H1 (cell line): ENCODE measurements at regions not wholly inside any gene's neighbourhood (a gene's known extent, or its start where the extent isn't known, plus 50 kb on each side); places are given as distances from the start of the nearest gene placed in this dataset.

Experiments
- CTCF ChIA-PET: fragments of 300-600 bp; sonication (Branson Sonifier 250); formaldehyde crosslinking; loops from one replicate; lab custom pipeline; 2021; ENCODE audit not compliant: partially characterized antibody; lab: Charles Lee
- POLR2A ChIA-PET: fragments of 300-600 bp; sonication (Branson Sonifier 250); formaldehyde crosslinking; loops from one replicate; lab custom pipeline; 2021; ENCODE audit warnings: inconsistent platforms; ENCODE audit not compliant: partially characterized antibody; lab: Charles Lee
- DNase-seq, 2 experiments: peaks; one replicate each; pipeline versions ENCODE4 v3.0.0 to v3.0.0-alpha.2; 2010 to 2022; ENCODE audit warnings: low spot score in 2 of 2, low read depth in 1 of 2, mixed read lengths in 1 of 2
- FAIRE-seq: peaks from 2 replicates; lab custom pipeline; 2011; peaks lifted over from hg19 to GRCh38; lab: Jason Lieb, UNC
- H2AFZ ChIP-seq: 2 replicates; pipeline ENCODE4 v1.8.1; 2012; ENCODE audit warnings: low read length, inconsistent platforms
- H2AK5ac ChIP-seq: 2 replicates; pipeline ENCODE4 v1.6.1; 2013; ENCODE audit warnings: low read depth, low read length
- H2BK120ac ChIP-seq: replicated peaks from 2 replicates; pipeline ENCODE3; 2013; ENCODE audit warnings: low read depth, low read length, inconsistent platforms
- H2BK12ac ChIP-seq: 2 replicates; pipeline ENCODE4 v1.6.1; 2013; ENCODE audit warnings: low read depth, low read length
- H2BK15ac ChIP-seq: 2 replicates; pipeline ENCODE4 v1.6.1; 2013; ENCODE audit warnings: low read length
- H2BK20ac ChIP-seq: 2 replicates; pipeline ENCODE4 v1.6.1; 2013; ENCODE audit warnings: low read length
- H2BK5ac ChIP-seq: 2 replicates; pipeline ENCODE4 v1.6.1; 2013; ENCODE audit warnings: low read depth, low read length
- H3K14ac ChIP-seq: 2 replicates; pipeline ENCODE4 v1.6.1; 2013; ENCODE audit warnings: inconsistent platforms; ENCODE audit not compliant: insufficient read length
- H3K18ac ChIP-seq: 2 replicates; pipeline ENCODE4 v1.6.1; 2013; ENCODE audit warnings: low read length; ENCODE audit errors: extremely low read depth
- H3K23ac ChIP-seq: 2 replicates; pipeline ENCODE4 v1.6.1; 2013; ENCODE audit warnings: inconsistent platforms; ENCODE audit not compliant: insufficient read length
- H3K23me2 ChIP-seq: 2 replicates; pipeline ENCODE4 v1.6.1; 2013; ENCODE audit warnings: low read depth, low read length
- H3K27ac ChIP-seq: 2 replicates; pipeline ENCODE4 v1.6.1; 2011; ENCODE audit warnings: low read depth, low read length, inconsistent platforms
- H3K27me3 ChIP-seq, 4 experiments: replicated peaks in 1 of 4; 1 replicate in 1 of 4; 2 replicates in 3 of 4; pipeline versions ENCODE4 v1.6.1 to v1.8.1; 2011 to 2013; ENCODE audit warnings: low read length in 3 of 4, mild to moderate bottlenecking in 3 of 4, inconsistent platforms in 2 of 4, mixed read lengths in 2 of 4, moderate library complexity in 1 of 4; ENCODE audit not compliant: control insufficient read depth in 3 of 4, insufficient read depth in 3 of 4; ENCODE audit errors: extremely low read depth in 1 of 4
- H3K36me3 ChIP-seq, 4 experiments: 2 replicates each; pipeline versions ENCODE4 v1.6.1 to v1.8.1; 2011 to 2013; ENCODE audit warnings: mild to moderate bottlenecking in 4 of 4, low read length in 3 of 4, moderate library complexity in 2 of 4, control low read depth in 1 of 4, inconsistent platforms in 1 of 4; ENCODE audit not compliant: insufficient read depth in 4 of 4, control insufficient read depth in 2 of 4
- H3K4ac ChIP-seq: replicated peaks from 2 replicates; pipeline ENCODE3; 2013; ENCODE audit warnings: low read length, low read depth, mixed read lengths, inconsistent platforms; ENCODE audit not compliant: insufficient read length
- H3K4me1 ChIP-seq, 4 experiments: replicated peaks in 1 of 4; 1 replicate in 1 of 4; 2 replicates in 3 of 4; pipeline versions ENCODE4 v1.6.1 to v1.8.1; 2011 to 2013; ENCODE audit warnings: low read length in 3 of 4, inconsistent platforms in 2 of 4, mixed read lengths in 1 of 4; ENCODE audit not compliant: insufficient read depth in 4 of 4, control insufficient read depth in 3 of 4
- H3K4me2 ChIP-seq, 2 experiments: 2 replicates each; pipeline versions ENCODE4 v1.6.1 to v1.8.1; 2011 to 2013; ENCODE audit warnings: low read depth in 2 of 2, low read length in 2 of 2, control low read depth in 1 of 2, inconsistent platforms in 1 of 2, mild to moderate bottlenecking in 1 of 2; ENCODE audit not compliant: insufficient read depth in 1 of 2
- H3K4me3 ChIP-seq, 4 experiments: fragments of 200-600, 300-600 bp in 1 of 4; sonication (generic), shearing (Covaris generic), sonication (Bioruptor Twin) in 1 of 4; 2 replicates each; pipeline versions ENCODE4 v1.5.1 to v1.8.1; 2011 to 2016; ENCODE audit warnings: low read length in 4 of 4, low read depth in 3 of 4, control low read depth in 2 of 4, inconsistent platforms in 2 of 4, mild to moderate bottlenecking in 2 of 4, mixed read lengths in 1 of 4, moderate library complexity in 1 of 4; ENCODE audit not compliant: insufficient read depth in 2 of 4; ENCODE audit errors: extremely low read depth in 1 of 4
- H3K56ac ChIP-seq: replicated peaks from 2 replicates; pipeline ENCODE3; 2013; ENCODE audit warnings: low read depth, mild to moderate bottlenecking, mixed read lengths, low read length, inconsistent platforms; ENCODE audit not compliant: insufficient read length
- H3K79me1 ChIP-seq: 2 replicates; pipeline ENCODE4 v1.6.1; 2013; ENCODE audit warnings: low read depth, low read length, control low read depth
- H3K79me2 ChIP-seq, 2 experiments: 2 replicates each; pipeline versions ENCODE4 v1.6.1 to v1.8.1; 2012 to 2013; ENCODE audit warnings: low read length in 2 of 2, mild to moderate bottlenecking in 2 of 2, inconsistent platforms in 1 of 2; ENCODE audit not compliant: insufficient read depth in 2 of 2, control insufficient read depth in 1 of 2
- H3K9ac ChIP-seq, 4 experiments: replicated peaks in 1 of 4; 1 replicate in 1 of 4; 2 replicates in 3 of 4; pipeline versions ENCODE4 v1.6.1 to v1.8.1; 2011 to 2013; ENCODE audit warnings: low read depth in 3 of 4, low read length in 3 of 4, control low read depth in 2 of 4, mild to moderate bottlenecking in 2 of 4, moderate library complexity in 2 of 4, inconsistent platforms in 1 of 4; ENCODE audit errors: extremely low read depth in 1 of 4
- H3K9me3 ChIP-seq, 2 experiments: 2 replicates each; pipeline versions ENCODE4 v1.6.1 to v1.8.1; 2012 to 2013; ENCODE audit warnings: mild to moderate bottlenecking in 2 of 2, moderate library complexity in 2 of 2, control low read depth in 1 of 2, inconsistent platforms in 1 of 2, low read depth in 1 of 2, low read length in 1 of 2, mixed read lengths in 1 of 2; ENCODE audit not compliant: insufficient read depth in 2 of 2
- H4K20me1 ChIP-seq, 2 experiments: replicated peaks in 1 of 2; 2 replicates each; pipeline versions ENCODE3 to v1.8.1; 2011 to 2013; ENCODE audit warnings: inconsistent platforms in 2 of 2, low read length in 2 of 2, mild to moderate bottlenecking in 1 of 2; ENCODE audit not compliant: insufficient read depth in 2 of 2, control insufficient read depth in 1 of 2
- H4K5ac ChIP-seq: 2 replicates; pipeline ENCODE4 v1.6.1; 2013; ENCODE audit warnings: low read length, low read depth, mixed read lengths, inconsistent platforms; ENCODE audit not compliant: insufficient read length
- H4K8ac ChIP-seq: 2 replicates; pipeline ENCODE4 v1.8.0; 2013; ENCODE audit warnings: mild to moderate bottlenecking, moderate library complexity, low read length, inconsistent platforms; ENCODE audit not compliant: insufficient read depth; ENCODE audit errors: extremely low read depth
- H4K91ac ChIP-seq: replicated peaks from 2 replicates; pipeline ENCODE3; 2013; ENCODE audit warnings: low read length, mixed read lengths, inconsistent platforms; ENCODE audit not compliant: insufficient read length
- CBX5 ChIP-seq: fragments of 300-800, 300-1000 bp; sonication (generic); IDR thresholded peaks from 2 replicates; pipeline ENCODE4 v1.7.1; 2016; ENCODE audit warnings: antibody characterized with exemption, low read length, low read depth
- CEBPB ChIP-seq: IDR thresholded peaks from 2 replicates; pipeline ENCODE4 v1.6.1; 2012; ENCODE audit warnings: low read depth, low read length
- CTBP2 ChIP-seq: IDR thresholded peaks from 2 replicates; pipeline ENCODE4 v1.7.0; 2011; ENCODE audit warnings: borderline replicate concordance, mild to moderate bottlenecking, moderate library complexity, mixed read lengths, low read length; ENCODE audit not compliant: insufficient read depth, insufficient read length
- EGR1 ChIP-seq: IDR thresholded peaks from 2 replicates; pipeline ENCODE4 v1.6.1; 2011; ENCODE audit warnings: low read depth, low read length, borderline replicate concordance
- EP300 ChIP-seq, 2 experiments: IDR thresholded peaks; 1 replicate in 1 of 2; 2 replicates in 1 of 2; pipeline ENCODE4 v1.6.1; 2011 to 2012; ENCODE audit warnings: low read depth in 2 of 2, low read length in 2 of 2, mild to moderate bottlenecking in 2 of 2, borderline replicate concordance in 1 of 2, inconsistent platforms in 1 of 2, moderate library complexity in 1 of 2
- JUN ChIP-seq: IDR thresholded peaks from 2 replicates; pipeline ENCODE4 v1.6.1; 2011; ENCODE audit warnings: low read depth, mild to moderate bottlenecking, improper control_type of control experiment, low read length
- KDM4A ChIP-seq: IDR thresholded peaks from one replicate; pipeline ENCODE4 v1.7.1; 2012; ENCODE audit warnings: low read depth, mild to moderate bottlenecking, moderate library complexity, low read length, inconsistent platforms; ENCODE audit not compliant: severe bottlenecking
- KDM5A ChIP-seq: fragments of 200-600 bp; IDR thresholded peaks from 2 replicates; pipeline ENCODE4 v1.7.1; 2012; ENCODE audit warnings: mild to moderate bottlenecking, low read length, inconsistent platforms, mixed read lengths
- MAFK ChIP-seq: IDR thresholded peaks from 2 replicates; pipeline ENCODE4 v1.6.1; 2012; ENCODE audit warnings: low read depth, mild to moderate bottlenecking, improper control_type of control experiment, low read length
- NRF1 ChIP-seq: IDR thresholded peaks from 2 replicates; pipeline ENCODE4 v1.6.1; 2011; ENCODE audit warnings: mild to moderate bottlenecking, low read depth, low read length, improper control_type of control experiment
- RNF2 ChIP-seq: fragments of 200-900, 300-1000 bp; sonication (generic); IDR thresholded peaks from 2 replicates; pipeline ENCODE4 v1.7.1; 2016; ENCODE audit warnings: borderline replicate concordance, low read depth, mild to moderate bottlenecking, antibody characterized with exemption, low read length; ENCODE audit not compliant: poor library complexity, severe bottlenecking; ENCODE audit errors: missing control alignments
- SAP30 ChIP-seq: fragments of 300-600 bp; sonication (generic); IDR thresholded peaks from 2 replicates; pipeline ENCODE4 v1.7.1; 2012; ENCODE audit warnings: low read length, moderate library complexity, mild to moderate bottlenecking, inconsistent platforms; ENCODE audit not compliant: insufficient read depth, insufficient replicate concordance
- SIRT6 ChIP-seq: IDR thresholded peaks from one replicate; pipeline ENCODE4 v1.7.1; 2012; ENCODE audit warnings: low read length, inconsistent platforms
- SIX5 ChIP-seq: IDR thresholded peaks from 2 replicates; pipeline ENCODE4 v1.6.1; 2011; ENCODE audit warnings: mild to moderate bottlenecking, low read depth, low read length
- SP4 ChIP-seq: IDR thresholded peaks from 2 replicates; pipeline ENCODE4 v1.6.1; 2012; ENCODE audit warnings: low read length, inconsistent platforms
- SRF ChIP-seq: IDR thresholded peaks from 2 replicates; pipeline ENCODE4 v1.6.1; 2011; ENCODE audit warnings: mild to moderate bottlenecking, low read depth, low read length, moderate library complexity
- WGBS, 2 experiments: shearing (Covaris generic) in 1 of 2; methylation state at CpG; one replicate each; pipeline versions ENCODE4 v1.1.6 to v1.1.7; 2013 to 2015; ENCODE audit warnings: low lambda C conversion rate in 2 of 2, mixed read lengths in 2 of 2, inconsistent platforms in 1 of 2, low coverage in 1 of 2, missing lambda C conversion rate in 1 of 2; ENCODE audit not compliant: insufficient replicate concordance in 2 of 2, insufficient coverage in 1 of 2, insufficient read length in 1 of 2; ENCODE audit errors: extremely low coverage in 1 of 2, missing lambda C conversion rate in 1 of 2; 5-methylcytosine and 5-hydroxymethylcytosine counted together

DNA sequence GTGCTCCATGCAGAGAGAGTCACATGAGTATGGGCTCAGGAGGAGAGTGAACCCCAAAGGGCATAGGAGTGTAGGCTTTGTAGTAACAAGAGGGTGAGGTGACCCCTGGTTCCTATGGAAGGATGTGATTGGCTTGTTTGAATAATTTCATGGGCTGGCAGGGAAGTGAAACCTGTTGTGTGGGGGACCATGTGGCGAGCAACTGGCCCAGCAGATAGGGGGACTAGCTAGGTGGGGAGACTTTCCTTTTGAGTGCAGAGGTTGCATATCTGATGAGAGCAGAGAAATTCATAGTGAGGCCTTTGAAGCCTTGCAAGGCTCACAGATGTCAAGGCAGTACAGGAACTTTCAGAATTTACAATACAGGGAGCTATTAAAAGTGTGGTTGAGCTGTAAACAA lies 247.9 kb upstream of the SLC35B3 start:
- Histone ChIP-seq H3K9me3 (no peaks in the 10 kb centered on the region), H2BK12ac (no peak overlapping the region), H3K9ac (no peak overlapping the region), H3K23me2 (no peaks in the 10 kb centered on the region), H4K5ac (no peak overlapping the region), H3K79me2 (no peaks in the 10 kb centered on the region), H4K20me1 (no peaks in the 10 kb centered on the region), H2AFZ (no peak overlapping the region), H3K4me2 (no peak overlapping the region), H2BK5ac (no peak overlapping the region), H3K4ac (no peak overlapping the region), H3K27ac (no peak overlapping the region), H3K4me3 (no peak overlapping the region), H4K91ac (no peak overlapping the region), H2BK15ac (no peak overlapping the region), H2AK5ac (no peak overlapping the region), H3K4me1 (no peaks in the 10 kb centered on the region), H3K23ac (no peak overlapping the region), H3K14ac (no peak overlapping the region), H3K18ac (no peak overlapping the region), H3K36me3 (no peaks in the 10 kb centered on the region), H2BK120ac (no peak overlapping the region), H4K8ac (no peak overlapping the region), H3K79me1 (no peaks in the 10 kb centered on the region), H3K56ac (no peak overlapping the region), H2BK20ac (no peak overlapping the region), H3K27me3 (no peaks in the 10 kb centered on the region)
- 95% methylated on average over 1 of the region's 1 CpG; no CpG with 5 or more reads in 1 of the 2 experiments for WGBS, 2 experiments
- FAIRE-seq (no peak), DNase-seq (no peak)
- ChIA-PET POLR2A (no interaction called here), CTCF (no interaction called here)
- no peak for TF ChIP-seq MAFK
- no peak for TF ChIP-seq CBX5
- TF ChIP-seq NRF1 = no peak
- no peak for TF ChIP-seq SAP30
- TF ChIP-seq SRF = no peak
- TF ChIP-seq EP300 (IDR thresholded peaks at IDR 0.05; ENCODE audit: borderline replicate concordance in 1 of 2, low read depth in 2 of 2, low read length in 2 of 2) = no peak
- TF ChIP-seq EGR1 = no peak
- no peak for TF ChIP-seq CTBP2
- no peak for TF ChIP-seq SIRT6
- no peak for TF ChIP-seq JUN
- TF ChIP-seq RNF2 = no peak
- no peak for TF ChIP-seq KDM4A
- no peak for TF ChIP-seq SIX5
- TF ChIP-seq KDM5A = no peak
- TF ChIP-seq SP4 = no peak
- no peak for TF ChIP-seq CEBPB
